Suprapubic skin (tissue), 4 donors: ENCODE measurements at regions not wholly inside any gene's neighbourhood (a gene's known extent, or its start where the extent isn't known, plus 50 kb on each side); places are given as distances from the start of the nearest gene placed in this dataset.
"Not testable (repeated sequence)": the region's sequence is repeated elsewhere in the genome, so short reads cannot be mapped to it uniquely, and the experiment has no call there.

Source experiments
- DNase-seq, 2 donors: peaks; one replicate each; pipeline ENCODE4 v3.0.0-alpha.2; 2019; ENCODE audit warnings: low spot score in 2 of 2
- H3K27ac ChIP-seq: fragments of 200-600 bp; sonication (generic); one replicate; pipeline ENCODE4 v1.5.1; 2019
- H3K27me3 ChIP-seq: fragments of 200-600 bp; sonication (generic); one replicate; pipeline ENCODE4 v1.5.1; 2019
- H3K36me3 ChIP-seq: fragments of 200-600 bp; sonication (generic); one replicate; pipeline ENCODE4 v1.5.1; 2019
- H3K4me1 ChIP-seq: fragments of 200-600 bp; sonication (generic); one replicate; pipeline ENCODE4 v1.5.1; 2019
- H3K4me3 ChIP-seq: fragments of 200-600 bp; sonication (generic); one replicate; pipeline ENCODE4 v1.5.1; 2019; ENCODE audit warnings: mild to moderate bottlenecking
- H3K9me3 ChIP-seq: fragments of 200-600 bp; sonication (generic); one replicate; pipeline ENCODE4 v1.5.1; 2019
- EP300 ChIP-seq: sonication (generic); formaldehyde crosslinking; IDR thresholded peaks from one replicate; pipeline ENCODE4 v1.6.1; 2017; ENCODE audit warnings: antibody characterized with exemption
- POLR2A ChIP-seq, 2 donors: fragments of 450-650 bp; IDR thresholded peaks; one replicate each; pipeline ENCODE4 v1.6.1; 2017; ENCODE audit warnings: antibody characterized with exemption in 2 of 2, mild to moderate bottlenecking in 2 of 2, moderate library complexity in 2 of 2
- POLR2AphosphoS5 ChIP-seq, 3 donors: sonication (generic); formaldehyde crosslinking; IDR thresholded peaks; one replicate each; pipeline ENCODE4 v1.6.1; 2017; ENCODE audit warnings: antibody characterized with exemption in 3 of 3
- WGBS: methylation state at CpG from one replicate; pipeline ENCODE4 v1.1.5; 2018; 5-methylcytosine and 5-hydroxymethylcytosine counted together
- TF ChIP-seq, protein P1 (sequence below), 2 donors: fragments of 200-600 bp in 1 of 2; fragments of 450-650 bp in 1 of 2; sonication (generic) in 1 of 2; IDR thresholded peaks; one replicate each; pipeline ENCODE4 v1.5.1; 2016 to 2019; ENCODE audit warnings: antibody characterized with exemption in 2 of 2, mild to moderate bottlenecking in 1 of 2, moderate library complexity in 1 of 2

DNA sequence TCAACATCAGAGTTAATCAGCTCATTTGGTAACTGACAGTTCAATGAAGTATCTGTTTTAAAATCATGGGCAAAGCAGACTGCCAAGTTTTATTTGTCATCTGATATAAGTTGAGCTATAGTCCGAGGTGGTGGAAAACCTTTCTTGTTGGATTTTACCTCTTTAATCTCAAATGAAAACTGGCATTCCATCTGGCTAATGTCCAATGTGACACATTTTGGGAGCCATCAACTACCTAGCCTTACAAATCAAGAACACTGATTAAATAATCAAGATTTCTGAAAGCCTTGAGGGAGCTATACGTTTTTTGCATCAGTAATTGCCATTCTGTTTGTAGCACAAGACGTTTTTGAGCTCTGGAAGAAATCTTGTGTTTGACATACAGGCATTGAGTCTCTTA, 1380.5 kb upstream of the WWC1 start:
- Histone ChIP-seq H3K4me3 (no peak overlapping the region), H3K27me3 (no peaks in the 10 kb centered on the region), H3K4me1 (no peaks in the 10 kb centered on the region), H3K27ac (no peak overlapping the region), H3K36me3 (no peaks in the 10 kb centered on the region), H3K9me3 (no peaks in the 10 kb centered on the region)
- TF ChIP-seq, protein P1, sequence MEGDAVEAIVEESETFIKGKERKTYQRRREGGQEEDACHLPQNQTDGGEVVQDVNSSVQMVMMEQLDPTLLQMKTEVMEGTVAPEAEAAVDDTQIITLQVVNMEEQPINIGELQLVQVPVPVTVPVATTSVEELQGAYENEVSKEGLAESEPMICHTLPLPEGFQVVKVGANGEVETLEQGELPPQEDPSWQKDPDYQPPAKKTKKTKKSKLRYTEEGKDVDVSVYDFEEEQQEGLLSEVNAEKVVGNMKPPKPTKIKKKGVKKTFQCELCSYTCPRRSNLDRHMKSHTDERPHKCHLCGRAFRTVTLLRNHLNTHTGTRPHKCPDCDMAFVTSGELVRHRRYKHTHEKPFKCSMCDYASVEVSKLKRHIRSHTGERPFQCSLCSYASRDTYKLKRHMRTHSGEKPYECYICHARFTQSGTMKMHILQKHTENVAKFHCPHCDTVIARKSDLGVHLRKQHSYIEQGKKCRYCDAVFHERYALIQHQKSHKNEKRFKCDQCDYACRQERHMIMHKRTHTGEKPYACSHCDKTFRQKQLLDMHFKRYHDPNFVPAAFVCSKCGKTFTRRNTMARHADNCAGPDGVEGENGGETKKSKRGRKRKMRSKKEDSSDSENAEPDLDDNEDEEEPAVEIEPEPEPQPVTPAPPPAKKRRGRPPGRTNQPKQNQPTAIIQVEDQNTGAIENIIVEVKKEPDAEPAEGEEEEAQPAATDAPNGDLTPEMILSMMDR (IDR thresholded peaks at IDR 0.05) = no peak
- TF ChIP-seq POLR2AphosphoS5 (IDR thresholded peaks at IDR 0.05) (no peak), POLR2A (IDR thresholded peaks at IDR 0.05) (no peak), EP300 (no peak)
- no peak for DNase-seq
- WGBS = 27% methylated on average over 3 of the region's 3 CpGs

DNA sequence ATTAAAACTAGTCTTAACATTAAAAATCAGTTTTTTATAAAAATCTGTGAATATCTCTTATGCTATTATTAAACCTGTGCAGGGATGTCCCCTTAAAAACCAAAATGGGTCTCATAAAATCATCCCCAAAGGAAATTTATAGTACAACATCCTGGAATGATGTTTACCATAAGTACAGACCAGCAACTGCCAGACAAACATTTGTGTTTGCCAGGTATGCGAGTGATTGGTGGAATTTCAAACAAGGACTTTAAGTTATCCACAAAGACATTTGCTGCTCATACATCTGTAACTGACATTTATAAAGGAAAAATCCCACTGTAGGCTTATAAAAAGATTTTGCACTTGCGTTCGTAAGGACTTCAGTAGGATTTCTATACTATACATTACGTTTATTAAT, 1375.4 kb upstream of the WWC1 start:
- no peak overlapping the region for H3K4me3 ChIP-seq
- H3K27me3 ChIP-seq = no peaks in the 10 kb centered on the region
- no peak for DNase-seq
- no peak overlapping the region for H3K27ac ChIP-seq
- no peaks in the 10 kb centered on the region for H3K4me1 ChIP-seq
- TF ChIP-seq POLR2A (IDR thresholded peaks at IDR 0.05) (no peak), POLR2AphosphoS5 (IDR thresholded peaks at IDR 0.05) (no peak), EP300 (no peak)
- TF ChIP-seq, protein P1 (IDR thresholded peaks at IDR 0.05) = no peak
- 91% methylated on average over 4 of the region's 4 CpGs for WGBS
- no peaks in the 10 kb centered on the region for H3K9me3 ChIP-seq
- H3K36me3 ChIP-seq = no peaks in the 10 kb centered on the region

DNA sequence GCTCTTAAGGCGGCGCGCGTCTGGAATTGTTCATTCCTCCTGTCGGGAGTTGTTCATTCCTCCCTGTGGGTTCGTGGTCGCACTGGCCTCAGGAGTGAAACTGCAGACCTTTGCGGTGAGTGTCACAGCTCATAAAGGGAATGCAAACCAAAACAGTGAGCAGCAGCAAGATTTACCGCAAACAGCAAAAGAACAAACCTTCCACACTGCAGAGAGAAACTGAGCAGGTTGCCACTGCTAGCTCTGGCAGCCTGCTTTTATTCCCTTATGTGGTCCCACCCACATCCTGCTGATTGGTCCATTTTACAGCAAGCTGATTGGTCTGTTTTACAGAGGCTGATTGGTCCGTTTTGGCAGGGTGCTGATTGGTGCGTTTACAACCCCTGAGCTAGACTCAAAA, 1365.3 kb upstream of the WWC1 start:
- Histone ChIP-seq H3K4me1 (no peaks in the 10 kb centered on the region), H3K36me3 (no peaks in the 10 kb centered on the region), H3K4me3 (no peak overlapping the region), H3K27me3 (no peaks in the 10 kb centered on the region), H3K27ac (no peak overlapping the region), H3K9me3 (peaks cover 3% of the 10 kb centered on the region)
- DNase-seq = no peak
- 93% methylated on average over 11 of the region's 11 CpGs for WGBS
- TF ChIP-seq POLR2A (IDR thresholded peaks at IDR 0.05) (no peak), POLR2AphosphoS5 (IDR thresholded peaks at IDR 0.05) (no peak), EP300 (no peak)
- TF ChIP-seq, protein P1 (IDR thresholded peaks at IDR 0.05) = no peak

DNA sequence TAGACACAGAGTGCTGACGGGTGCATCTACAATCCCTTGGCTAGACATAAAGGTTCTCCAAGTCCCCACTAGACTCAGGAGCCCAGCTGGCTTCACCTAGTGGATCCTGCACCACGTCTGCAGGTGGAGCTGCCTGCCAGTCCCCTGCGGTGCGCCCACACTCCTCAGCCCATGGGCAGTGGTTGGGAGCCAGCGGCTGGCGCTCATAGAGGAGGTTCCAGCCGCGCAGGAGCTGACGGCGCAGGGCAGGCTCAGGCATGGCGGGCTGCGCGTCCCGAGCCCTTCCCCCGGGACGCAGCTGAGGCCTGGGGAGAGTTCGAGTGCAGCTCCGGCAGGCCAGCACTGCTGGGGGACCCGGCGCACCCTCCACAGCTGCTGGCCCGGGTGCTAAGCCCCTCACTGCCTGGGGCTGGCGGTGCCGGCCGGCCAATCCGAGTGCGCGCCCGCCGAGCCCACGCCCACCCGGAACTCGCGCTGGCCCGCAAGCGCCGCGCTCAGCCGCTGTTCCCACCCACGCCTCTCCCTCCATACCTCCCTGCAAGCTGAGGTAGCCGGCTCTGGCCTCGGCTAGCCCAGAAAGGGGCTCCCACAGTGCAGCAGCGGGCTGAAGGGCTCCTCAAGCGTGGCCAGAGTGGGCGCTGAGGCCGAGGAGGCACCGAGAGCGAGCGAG, 1364.5 kb upstream of the WWC1 start:
- H3K9me3 ChIP-seq, DNase-seq, H3K27me3 ChIP-seq, H3K27ac ChIP-seq, H3K36me3 ChIP-seq, H3K4me1 ChIP-seq, H3K4me3 ChIP-seq: not testable (repeated sequence)
- 95% methylated on average over 38 of the region's 48 CpGs for WGBS

DNA sequence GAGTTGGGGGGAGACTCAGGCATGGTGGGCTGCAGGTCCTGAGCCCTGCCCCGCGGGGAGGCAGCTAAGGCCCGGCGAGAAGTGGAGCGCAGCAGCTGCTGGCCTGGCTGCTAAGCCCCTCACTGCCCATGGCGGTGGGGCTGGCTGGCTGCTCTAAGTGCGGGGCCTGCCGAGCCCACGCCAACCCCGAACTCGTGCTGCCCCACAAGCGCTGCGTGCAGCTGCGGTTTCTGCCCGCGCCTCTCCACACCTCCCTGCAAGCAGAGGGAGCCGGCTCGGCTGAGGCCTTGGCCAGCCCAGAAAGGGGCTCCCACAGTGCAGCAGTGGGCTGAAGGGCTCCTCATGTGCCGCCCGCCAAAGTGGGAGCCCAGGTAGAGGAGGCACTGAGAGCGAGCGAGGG, 1355.1 kb upstream of the WWC1 start:
- no peaks in the 10 kb centered on the region for H3K36me3 ChIP-seq
- no peaks in the 10 kb centered on the region for H3K9me3 ChIP-seq
- H3K27me3 ChIP-seq = no peaks in the 10 kb centered on the region
- no peak overlapping the region for H3K4me3 ChIP-seq
- TF ChIP-seq EP300 (no peak), POLR2A (IDR thresholded peaks at IDR 0.05) (no peak), POLR2AphosphoS5 (IDR thresholded peaks at IDR 0.05) (no peak)
- TF ChIP-seq, protein P1 (IDR thresholded peaks at IDR 0.05) = no peak
- no peak overlapping the region for H3K27ac ChIP-seq
- DNase-seq = no peak
- H3K4me1 ChIP-seq = no peaks in the 10 kb centered on the region
- 97% methylated on average over 10 of the region's 22 CpGs for WGBS

DNA sequence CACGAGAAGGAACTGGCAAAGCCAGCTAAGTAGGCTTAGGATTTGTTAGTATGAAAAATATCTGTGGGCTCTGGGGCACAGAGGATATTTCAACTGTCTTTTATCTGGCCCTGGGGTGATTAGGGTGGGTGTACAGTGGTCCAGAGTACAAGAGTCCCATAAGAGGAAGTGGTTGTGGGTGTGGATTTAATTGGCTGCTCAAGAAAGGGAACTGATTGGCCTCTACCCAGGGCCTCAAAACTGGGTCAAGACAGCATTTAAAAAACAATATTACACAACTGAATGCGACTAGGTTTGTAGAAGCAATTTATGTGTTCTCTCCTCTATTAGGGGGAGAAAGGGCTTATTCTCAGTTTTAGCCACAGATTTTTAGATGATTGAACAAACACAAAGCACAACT, 1353.4 kb upstream of the WWC1 start:
- DNase-seq = no peak
- no peak overlapping the region for H3K4me3 ChIP-seq
- H3K27me3 ChIP-seq = no peaks in the 10 kb centered on the region
- H3K4me1 ChIP-seq = no peaks in the 10 kb centered on the region
- TF ChIP-seq POLR2A (IDR thresholded peaks at IDR 0.05) (no peak), EP300 (no peak), POLR2AphosphoS5 (IDR thresholded peaks at IDR 0.05) (no peak)
- TF ChIP-seq, protein P1 (IDR thresholded peaks at IDR 0.05) = no peak
- H3K36me3 ChIP-seq = no peaks in the 10 kb centered on the region
- H3K9me3 ChIP-seq = peaks cover 4% of the 10 kb centered on the region
- WGBS = 48% methylated on average over 2 of the region's 2 CpGs
- no peak overlapping the region for H3K27ac ChIP-seq
